Breast epithelium (tissue), 4 donors: ENCODE measurements at regions not wholly inside any gene's neighbourhood (a gene's known extent, or its start where the extent isn't known, plus 50 kb on each side); places are given as distances from the start of the nearest gene placed in this dataset.
"Not testable (repeated sequence)": the region's sequence is repeated elsewhere in the genome, so short reads cannot be mapped to it uniquely, and the experiment has no call there.

Source experiments
- DNase-seq, 2 donors: peaks; one replicate each; pipeline ENCODE4 v3.0.0-alpha.2; 2019; ENCODE audit warnings: low spot score in 2 of 2
- H3K27ac ChIP-seq, 2 donors: fragments of 200-600 bp; sonication (generic) in 1 of 2; one replicate each; pipeline ENCODE4 v1.5.1; 2016 to 2019; ENCODE audit warnings: mild to moderate bottlenecking in 1 of 2
- H3K27me3 ChIP-seq, 2 donors: fragments of 200-600 bp; sonication (generic) in 1 of 2; one replicate each; pipeline versions ENCODE4 v1.5.1 to v1.6.0; 2017 to 2019; ENCODE audit warnings: control low read depth in 1 of 2, mild to moderate bottlenecking in 1 of 2
- H3K36me3 ChIP-seq: fragments of 200-600 bp; one replicate; pipeline ENCODE4 v1.5.1; 2019
- H3K4me1 ChIP-seq, 2 donors: fragments of 200-600 bp; sonication (generic); one replicate each; pipeline ENCODE4 v1.5.1; 2016 to 2019; ENCODE audit warnings: control low read depth in 1 of 2
- H3K4me3 ChIP-seq, 3 donors: fragments of 200-600 bp; sonication (generic); 1 replicate in 2 of 3; 2 replicates in 1 of 3; pipeline ENCODE4 v1.5.1; 2016 to 2019; ENCODE audit warnings: mild to moderate bottlenecking in 3 of 3, moderate library complexity in 2 of 3
- H3K9me3 ChIP-seq, 2 donors: fragments of 200-600 bp; sonication (generic) in 1 of 2; one replicate each; pipeline ENCODE4 v1.5.1; 2016 to 2019; ENCODE audit warnings: control low read depth in 1 of 2
- CTCF ChIP-seq, 3 donors: fragments of 450-650 bp; IDR thresholded peaks; one replicate each; pipeline ENCODE4 v1.5.1; 2016 to 2017; ENCODE audit warnings: antibody characterized with exemption in 3 of 3, mild to moderate bottlenecking in 3 of 3, moderate library complexity in 3 of 3
- POLR2A ChIP-seq: fragments of 450-650 bp; IDR thresholded peaks from one replicate; pipeline ENCODE4 v1.6.1; 2016; ENCODE audit warnings: antibody characterized with exemption, mild to moderate bottlenecking, moderate library complexity
- POLR2AphosphoS5 ChIP-seq, 3 donors: sonication (generic); formaldehyde crosslinking; IDR thresholded peaks; one replicate each; pipeline ENCODE4 v1.6.1; 2017; ENCODE audit warnings: antibody characterized with exemption in 3 of 3
- intact Hi-C: fragments of 100-400 bp; cut with DNase I; formaldehyde crosslinking; loops from one replicate; pipeline ENCODE4 v1.15.1; 2023; ENCODE audit warnings: low total_unique reads

GRCh38 chr3:78257951-78258530 is 1218.1 kb downstream of the ROBO2 start:
- no peaks in the 10 kb centered on the region for H3K27me3 ChIP-seq
- H3K9me3 ChIP-seq: no peaks in the 10 kb centered on the region
- intact Hi-C loops: no loop called here
- H3K4me3 ChIP-seq: no peak overlapping the region
- no peak overlapping the region for H3K27ac ChIP-seq
- TF ChIP-seq POLR2AphosphoS5 (IDR thresholded peaks at IDR 0.05): no peak
- TF ChIP-seq CTCF (IDR thresholded peaks at IDR 0.05): no peak
- no peak for TF ChIP-seq POLR2A
- no peak for DNase-seq
- no peaks in the 10 kb centered on the region for H3K36me3 ChIP-seq
- H3K4me1 ChIP-seq: no peaks in the 10 kb centered on the region

GRCh38 chr3:78258798-78259197 is 1218.9 kb downstream of the ROBO2 start:
- H3K27me3 ChIP-seq: no peaks in the 10 kb centered on the region
- intact Hi-C loops: no loop called here
- H3K27ac ChIP-seq: no peak overlapping the region

GRCh38 chr3:78260388-78260787 is 1220.5 kb downstream of the ROBO2 start:
- Histone ChIP-seq H3K4me3 (no peak overlapping the region), H3K36me3 (no peaks in the 10 kb centered on the region), H3K9me3 (no peaks in the 10 kb centered on the region), H3K4me1 (no peaks in the 10 kb centered on the region), H3K27ac (no peak overlapping the region), H3K27me3 (no peaks in the 10 kb centered on the region)
- intact Hi-C loops: no loop called here
- no peak for TF ChIP-seq CTCF (IDR thresholded peaks at IDR 0.05)
- no peak for TF ChIP-seq POLR2AphosphoS5 (IDR thresholded peaks at IDR 0.05)
- TF ChIP-seq POLR2A: no peak
- DNase-seq: no peak

More at GRCh38 chr3:78258798-78259197, 1218.9 kb downstream of the ROBO2 start:
- H3K36me3 ChIP-seq: no peaks in the 10 kb centered on the region
- DNase-seq: no peak
- TF ChIP-seq POLR2A (no peak), POLR2AphosphoS5 (IDR thresholded peaks at IDR 0.05) (no peak), CTCF (IDR thresholded peaks at IDR 0.05) (no peak)
- no peaks in the 10 kb centered on the region for H3K4me1 ChIP-seq
- H3K9me3 ChIP-seq: no peaks in the 10 kb centered on the region
- no peak overlapping the region for H3K4me3 ChIP-seq

- H3K4me3 ChIP-seq, H3K4me1 ChIP-seq, H3K27me3 ChIP-seq, DNase-seq, intact Hi-C loops, H3K36me3 ChIP-seq, H3K27ac ChIP-seq: not testable (repeated sequence)
- H3K9me3 ChIP-seq: peaks cover 6 to 14% of the 10 kb centered on the region in 2 donors
Measured at GRCh38 chr3:78266550-78266949, 1226.7 kb downstream of the ROBO2 start.

- no peaks in the 10 kb centered on the region for H3K27me3 ChIP-seq
- no peaks in the 10 kb centered on the region for H3K4me1 ChIP-seq
- no peak overlapping the region for H3K4me3 ChIP-seq
- no peak overlapping the region for H3K27ac ChIP-seq
- no peaks in the 10 kb centered on the region for H3K36me3 ChIP-seq
- DNase-seq: no peak
- intact Hi-C loops: no loop called here
- H3K9me3 ChIP-seq: peaks cover 6 to 14% of the 10 kb centered on the region in 2 donors
- no peak for TF ChIP-seq POLR2A
- TF ChIP-seq CTCF (IDR thresholded peaks at IDR 0.05): no peak
- TF ChIP-seq POLR2AphosphoS5 (IDR thresholded peaks at IDR 0.05): no peak
Measured at GRCh38 chr3:78267235-78267634, 1227.3 kb downstream of the ROBO2 start.

GRCh38 chr3:78268087-78268486 is 1228.2 kb downstream of the ROBO2 start:
- intact Hi-C loops: no loop called here
- no peak for TF ChIP-seq CTCF (IDR thresholded peaks at IDR 0.05)
- no peak for TF ChIP-seq POLR2A
- no peak for TF ChIP-seq POLR2AphosphoS5 (IDR thresholded peaks at IDR 0.05)
- DNase-seq: no peak
- Histone ChIP-seq H3K4me1 (no peaks in the 10 kb centered on the region), H3K27ac (no peak overlapping the region), H3K36me3 (no peaks in the 10 kb centered on the region), H3K4me3 (no peak overlapping the region), H3K9me3 (peaks cover 6 to 14% of the 10 kb centered on the region in 2 donors), H3K27me3 (no peaks in the 10 kb centered on the region)
